HG03066 (cell line): ENCODE measurements at regions not wholly inside any gene's neighbourhood (a gene's known extent, or its start where the extent isn't known, plus 50 kb on each side); places are given as distances from the start of the nearest gene placed in this dataset.
"Not testable (repeated sequence)": the region's sequence is repeated elsewhere in the genome, so short reads cannot be mapped to it uniquely, and the experiment has no call there.

ENCODE experiments used
- ATAC-seq: cut with Tn5 transposase; IDR thresholded peaks from one replicate; pipeline ENCODE4 v1.9.1; 2021; ENCODE audit warnings: low read depth; ENCODE audit not compliant: unreplicated experiment

DNA sequence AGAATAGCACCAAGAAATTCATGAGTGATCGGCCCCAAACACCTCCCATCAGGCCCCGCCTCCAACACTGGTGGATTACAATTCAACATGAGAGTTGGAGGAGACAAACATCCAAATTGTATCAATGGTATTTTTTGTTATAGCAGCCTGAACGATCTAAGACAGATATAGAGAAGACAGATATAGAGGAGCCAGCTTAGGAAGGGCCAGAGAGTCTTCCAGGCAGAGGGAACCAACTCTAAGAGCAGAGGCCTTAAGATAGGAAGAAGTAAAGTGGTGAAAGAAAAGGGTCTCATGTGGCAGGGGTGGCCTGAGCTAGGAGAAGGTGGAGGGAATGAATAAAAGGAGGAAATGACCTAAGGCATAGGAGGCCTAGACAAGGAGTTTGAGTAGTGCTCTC, 158.8 kb upstream of the TBL1XR1 start:
- no peak for ATAC-seq

DNA sequence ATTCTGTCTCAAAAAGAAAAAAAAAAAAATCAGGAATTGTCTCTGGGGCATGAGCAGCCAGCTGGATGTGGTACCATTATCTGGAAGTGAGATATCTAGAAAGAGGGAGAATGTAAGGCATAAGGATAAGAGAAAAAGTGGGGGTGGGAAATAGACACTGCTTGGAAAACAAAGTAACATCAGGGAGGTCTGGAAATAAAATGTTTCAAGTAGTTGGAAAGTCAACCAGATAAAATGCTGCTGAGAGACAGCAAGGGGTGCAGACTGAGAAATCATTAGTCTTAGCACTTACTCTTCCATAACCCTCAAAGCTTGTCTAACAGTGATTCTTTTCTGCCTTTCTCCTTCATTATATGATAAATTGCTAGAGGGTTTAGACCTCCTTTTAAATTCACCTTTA, 159.7 kb upstream of the TBL1XR1 start:
- no peak for ATAC-seq

DNA sequence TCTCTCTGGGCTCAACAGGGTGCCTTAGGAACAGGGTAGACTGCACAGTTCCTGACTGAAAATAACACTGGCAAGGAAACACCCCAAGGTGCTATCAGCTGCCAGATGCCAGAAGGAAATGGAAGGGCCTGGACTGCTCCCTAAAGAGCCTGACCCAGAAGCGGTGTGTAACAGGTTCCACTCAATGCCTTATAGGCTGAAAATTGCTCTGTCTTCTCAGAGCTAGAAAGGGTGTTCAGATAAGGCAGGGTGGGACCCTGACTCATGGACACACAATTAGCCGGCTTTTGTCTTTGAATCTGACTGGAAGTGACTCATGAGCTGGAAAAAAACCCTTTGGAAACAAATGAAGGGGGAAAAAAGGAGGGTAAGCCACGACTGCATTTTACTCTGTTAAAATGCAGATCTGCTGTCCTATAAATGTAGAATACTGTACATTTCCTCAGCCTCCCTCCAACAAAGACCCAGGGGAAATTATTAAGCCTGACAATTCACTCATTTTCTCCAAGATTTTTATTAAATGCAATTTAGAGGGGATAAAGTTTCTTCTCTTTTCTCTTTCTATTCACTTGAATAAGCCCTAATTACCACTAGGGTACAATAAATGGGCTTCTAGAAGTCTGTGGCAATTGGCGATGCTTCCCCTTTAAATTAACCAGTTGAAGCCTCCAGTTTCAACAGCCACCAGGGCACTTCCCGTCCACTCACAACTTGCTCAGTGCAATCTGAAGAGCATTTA, 160.2 kb upstream of the TBL1XR1 start:
- ATAC-seq: no peak

DNA sequence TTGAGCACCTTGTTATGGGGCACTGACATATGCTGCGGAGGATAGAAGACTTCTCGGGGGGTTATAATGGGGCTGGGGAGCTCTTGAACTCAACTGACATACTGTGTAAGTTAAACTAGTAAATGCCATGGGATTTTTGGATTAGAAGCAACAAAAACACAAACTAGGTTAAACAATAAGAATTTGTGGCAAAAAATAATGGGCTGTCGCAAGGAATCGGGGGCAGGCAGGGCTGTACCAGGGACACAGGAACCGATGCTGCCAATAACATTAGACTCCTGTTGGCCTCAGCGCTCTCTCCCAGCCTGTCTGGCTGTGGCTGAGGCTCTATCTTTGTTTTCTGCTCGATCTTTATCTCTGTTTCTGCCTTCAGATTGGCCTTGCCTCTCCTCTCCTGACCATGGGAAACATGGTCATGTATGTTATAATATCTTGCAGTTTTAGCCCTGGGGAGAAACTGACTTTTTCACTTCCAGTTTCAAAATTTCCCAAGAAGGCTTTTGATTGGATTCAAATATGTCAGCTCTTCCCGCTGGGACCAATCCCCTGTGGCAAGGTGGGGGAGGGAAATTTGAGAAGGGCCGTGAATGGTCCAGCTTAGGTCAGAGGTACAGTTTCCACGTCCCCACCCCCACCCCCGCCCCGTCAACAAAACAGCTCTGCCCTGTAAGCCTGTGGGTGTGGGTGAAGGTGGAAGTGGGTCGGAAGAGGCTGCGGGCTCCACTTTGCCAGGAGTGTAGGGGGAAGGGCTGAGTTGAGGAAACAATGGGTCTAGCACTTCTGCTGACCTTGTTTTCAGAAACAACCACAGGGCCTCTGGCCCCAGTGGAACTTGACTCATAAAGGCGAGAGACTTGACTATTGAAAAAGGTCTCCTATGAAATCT, 161.1 kb upstream of the TBL1XR1 start:
- ATAC-seq: peak; percentile 58

DNA sequence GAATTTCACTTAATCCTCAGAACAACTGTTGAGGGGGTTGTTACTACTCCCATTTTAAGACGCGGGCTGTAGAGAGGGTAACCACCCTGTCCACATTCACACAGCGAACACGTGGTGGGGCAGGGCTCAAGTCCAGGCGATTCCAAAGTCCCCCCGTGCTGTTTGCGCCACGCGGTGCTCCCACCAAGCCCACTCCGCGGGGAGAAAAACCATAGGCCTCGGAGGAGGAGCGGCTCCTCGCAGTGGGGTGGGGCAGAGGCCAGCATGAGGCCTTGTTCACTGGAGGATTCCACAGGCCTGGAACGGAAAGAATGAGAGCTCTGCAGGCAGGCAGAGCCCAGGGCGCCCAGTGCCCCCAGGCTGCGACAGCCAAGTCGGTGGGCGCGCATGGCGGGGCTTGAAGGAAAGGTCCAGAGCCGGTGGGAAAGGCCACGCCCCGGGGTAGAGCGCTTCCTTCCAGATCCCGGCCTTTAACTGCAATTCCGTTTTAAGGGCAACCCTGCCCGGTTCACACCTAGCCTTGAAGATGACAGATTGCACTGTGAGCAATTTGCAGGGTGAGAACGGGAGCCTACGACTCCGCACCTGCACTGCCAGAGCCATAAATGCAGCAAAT, 161.8 kb upstream of the TBL1XR1 start:
- no peak for ATAC-seq

DNA sequence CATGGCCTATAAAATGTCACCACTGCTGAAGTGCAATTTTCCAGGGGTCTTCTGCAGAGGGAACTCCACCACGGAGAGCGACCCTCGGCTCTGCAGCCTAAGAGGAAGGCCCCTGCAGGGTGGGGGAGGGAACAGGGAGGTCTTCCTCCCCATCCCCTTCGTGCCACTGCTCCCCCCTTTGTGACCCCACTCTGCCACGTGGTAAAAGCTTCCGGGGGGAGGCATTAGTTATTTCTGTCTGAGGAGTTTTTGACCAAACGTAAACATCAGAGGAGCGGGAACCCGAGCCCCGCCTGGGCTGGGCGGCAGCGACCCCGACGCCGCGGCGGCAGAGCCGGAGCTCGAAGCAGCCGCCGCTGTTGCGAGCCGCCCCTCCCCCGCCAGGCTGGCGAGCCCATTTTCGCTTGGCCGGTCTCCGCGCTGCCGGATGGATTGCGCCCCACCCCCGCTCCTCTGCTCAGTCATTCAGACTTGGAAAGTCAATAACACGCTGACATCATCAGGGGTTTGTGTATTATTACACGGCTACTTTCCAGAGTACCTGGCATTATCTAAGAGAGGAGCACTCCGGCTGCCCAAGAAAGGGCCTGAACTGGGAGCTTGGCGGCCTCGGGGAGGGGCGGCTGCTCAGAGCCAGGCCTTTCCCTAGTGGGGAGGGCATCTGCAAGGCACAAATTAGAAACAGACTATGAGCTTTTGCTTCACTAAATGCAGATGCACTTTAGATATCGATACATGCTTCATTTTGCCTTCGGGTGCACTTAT, 162.5 kb upstream of the TBL1XR1 start:
- ATAC-seq: peak; percentile 59

DNA sequence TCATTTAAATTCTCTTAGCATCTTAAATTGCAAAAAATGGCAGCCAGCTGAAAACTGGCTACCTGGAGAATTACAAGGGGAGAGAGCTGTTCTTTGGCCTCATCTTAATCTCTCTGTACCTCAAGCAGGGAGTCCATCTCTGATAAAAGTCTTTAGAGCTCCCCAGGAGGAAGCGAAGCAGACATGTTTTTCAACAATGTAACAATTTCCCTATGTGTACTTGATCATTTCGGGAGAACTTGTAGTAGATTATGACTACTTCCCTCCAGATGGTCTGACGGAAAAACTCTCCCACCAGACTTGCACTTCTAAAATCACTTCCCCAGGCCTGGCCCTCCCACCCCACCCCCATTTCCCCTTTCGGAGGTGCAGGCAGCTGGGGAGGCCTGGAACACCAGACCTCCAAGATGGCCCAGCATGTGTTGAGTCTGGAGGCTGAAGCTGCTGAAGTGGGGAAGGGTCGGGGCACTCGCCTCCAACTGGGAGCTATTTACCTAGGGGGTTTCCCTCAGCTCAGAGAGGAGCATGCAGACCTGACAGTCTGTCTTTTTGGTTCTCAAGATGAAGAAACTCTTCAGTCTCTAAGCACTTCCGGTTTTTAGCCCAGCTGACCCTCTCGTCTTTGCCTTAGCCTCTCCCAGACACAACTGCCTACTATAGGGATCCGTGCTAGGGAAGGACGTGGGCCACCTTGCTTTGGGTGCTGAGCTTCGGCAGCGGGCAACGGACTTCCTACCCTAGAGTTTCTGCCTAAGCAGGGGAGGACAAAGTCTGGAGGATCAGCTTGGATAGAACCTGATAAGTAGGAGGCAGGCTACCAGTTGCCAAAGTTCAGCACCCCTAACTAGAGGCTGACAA, 164.0 kb upstream of the TBL1XR1 start:
- ATAC-seq: no peak

DNA sequence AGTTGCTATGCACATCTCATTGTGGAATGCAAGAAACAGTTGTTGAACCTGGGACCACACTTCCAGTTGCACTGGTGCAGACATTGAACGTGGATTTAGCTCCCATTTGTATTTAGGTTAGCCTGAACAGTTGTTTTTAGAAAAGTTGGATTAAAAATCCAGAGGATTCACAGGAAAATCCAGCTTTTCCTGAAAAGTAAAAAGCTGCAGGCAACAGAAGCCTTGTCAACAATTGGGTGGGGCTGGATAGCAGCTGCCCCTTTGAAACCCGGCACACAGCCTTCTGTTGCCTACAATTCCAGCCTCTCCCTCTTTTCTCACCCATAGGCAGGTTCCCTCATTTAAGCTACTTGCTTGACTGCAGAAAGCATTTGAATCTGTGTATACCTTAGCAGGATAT, 165.3 kb upstream of the TBL1XR1 start:
- no peak for ATAC-seq

DNA sequence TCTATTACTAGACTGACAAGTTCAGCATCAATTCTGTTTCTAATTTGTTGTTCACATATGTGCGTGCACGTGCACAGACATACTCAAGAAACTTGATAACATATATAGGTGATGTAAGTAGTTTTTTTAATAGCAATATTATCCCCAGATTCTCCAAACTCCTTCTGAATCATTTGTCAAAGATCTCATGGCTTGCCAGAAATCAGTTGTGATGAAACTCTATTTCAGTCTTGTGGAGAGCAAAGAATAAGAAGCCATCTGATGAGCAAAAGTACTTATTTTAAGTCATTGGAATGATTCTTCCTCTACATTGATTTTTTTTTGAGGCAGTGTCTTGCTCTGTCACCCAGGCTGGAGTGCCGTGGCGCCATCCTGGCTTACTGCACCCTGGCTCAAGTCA, 167.0 kb upstream of the TBL1XR1 start:
- ATAC-seq: no peak

DNA sequence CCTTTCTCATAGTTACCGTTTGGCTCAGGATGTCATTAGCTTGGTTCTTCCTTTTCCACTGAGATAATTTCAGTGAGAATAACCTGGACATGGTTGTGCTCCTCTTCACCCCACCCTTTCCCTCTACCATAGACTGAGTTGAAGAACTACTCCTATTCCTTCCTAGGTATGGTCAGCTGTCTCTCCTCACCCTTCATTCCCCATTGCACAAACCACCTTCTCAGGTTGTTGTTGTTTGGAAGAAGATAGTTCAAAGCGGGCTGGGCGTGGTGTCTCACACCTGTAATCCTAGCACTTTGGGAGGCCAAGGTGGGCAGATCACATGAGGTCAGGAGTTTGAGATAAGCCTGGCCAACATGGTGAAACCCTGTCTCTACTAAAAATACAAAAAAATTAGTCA, 168.0 kb upstream of the TBL1XR1 start:
- ATAC-seq: not testable (repeated sequence)

DNA sequence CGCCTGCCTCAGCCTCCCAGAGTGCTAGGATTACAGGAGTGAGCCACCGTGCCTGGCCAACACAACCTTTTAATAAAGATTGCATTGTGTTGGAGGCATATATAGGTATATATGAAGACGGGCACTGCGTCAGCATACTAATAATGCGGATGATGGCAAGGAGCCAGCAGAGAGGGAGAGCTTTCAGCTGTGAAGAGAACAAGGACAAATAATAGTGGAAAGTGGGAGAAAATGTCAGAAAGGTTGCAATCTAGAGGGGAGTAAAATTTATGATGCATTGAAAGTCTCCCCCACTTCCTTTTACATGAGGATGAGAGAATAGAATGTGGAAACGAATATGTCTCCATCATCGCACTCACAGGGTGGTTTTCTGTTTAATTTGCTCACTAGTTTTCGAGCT, 170.5 kb upstream of the TBL1XR1 start:
- ATAC-seq: no peak

DNA sequence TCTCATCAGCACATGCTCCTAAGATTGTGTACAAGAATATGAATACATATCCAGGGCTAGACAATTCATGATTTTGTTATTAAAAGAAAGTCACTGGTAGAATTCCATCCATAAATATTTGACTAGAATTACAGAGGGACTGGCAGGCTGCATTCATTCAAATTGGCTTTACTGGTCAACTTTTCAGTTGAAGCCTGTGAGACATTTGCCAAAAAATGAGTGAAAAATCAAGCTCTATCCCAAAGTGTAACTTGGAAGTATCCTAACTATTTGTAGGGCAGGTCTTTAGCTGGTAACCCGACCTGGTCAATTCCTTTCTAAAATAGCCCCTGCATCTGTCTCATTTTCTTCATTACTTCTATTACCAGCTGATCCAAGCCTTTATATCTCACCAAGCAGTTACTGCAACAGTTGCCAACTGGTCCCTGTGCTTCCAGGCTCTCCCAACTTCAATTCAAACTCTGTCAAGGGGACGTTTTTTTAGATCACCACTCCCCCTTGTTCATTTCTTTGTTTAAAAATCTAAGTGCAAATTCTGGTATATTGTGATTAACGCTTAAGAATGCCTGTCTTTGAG, 173.1 kb upstream of the TBL1XR1 start:
- no peak for ATAC-seq

DNA sequence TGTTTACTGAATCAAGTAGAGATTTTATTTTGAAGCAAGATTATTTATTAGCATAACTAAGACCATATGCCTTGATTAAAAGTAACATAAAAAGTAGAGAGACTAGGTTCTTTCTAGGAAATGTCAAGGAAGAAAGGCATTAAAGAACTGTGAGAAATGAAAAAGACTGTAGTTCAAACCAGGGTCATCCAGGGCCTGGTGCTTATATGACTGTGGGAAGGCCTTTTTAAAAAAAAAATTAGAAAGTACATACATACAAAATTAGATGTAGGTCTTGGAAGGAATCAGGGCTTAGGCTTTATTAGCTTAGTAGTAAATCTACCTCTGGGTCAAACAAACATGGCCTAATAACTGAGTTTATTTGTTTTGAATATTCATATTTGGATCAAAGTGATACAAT, 173.9 kb upstream of the TBL1XR1 start:
- ATAC-seq: no peak

DNA sequence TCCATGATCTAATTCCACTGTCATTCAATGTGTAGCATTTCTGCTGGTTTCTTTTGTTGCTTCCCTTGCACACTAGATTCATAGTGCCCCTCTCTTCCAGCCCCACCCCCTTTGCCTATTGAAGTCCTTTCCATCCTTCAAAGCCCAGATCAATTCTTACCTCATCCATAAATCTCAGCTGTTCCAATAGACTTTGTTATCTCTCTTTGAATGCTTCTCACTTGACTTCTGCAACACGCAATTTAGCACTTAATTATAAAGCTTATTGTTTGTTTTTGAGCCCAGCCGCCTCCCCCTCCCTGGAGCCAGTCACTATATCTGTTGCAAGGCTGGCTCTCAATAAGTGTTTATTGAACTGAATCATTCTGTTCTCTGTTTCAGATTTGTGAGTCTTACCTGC, 174.6 kb upstream of the TBL1XR1 start:
- no peak for ATAC-seq

DNA sequence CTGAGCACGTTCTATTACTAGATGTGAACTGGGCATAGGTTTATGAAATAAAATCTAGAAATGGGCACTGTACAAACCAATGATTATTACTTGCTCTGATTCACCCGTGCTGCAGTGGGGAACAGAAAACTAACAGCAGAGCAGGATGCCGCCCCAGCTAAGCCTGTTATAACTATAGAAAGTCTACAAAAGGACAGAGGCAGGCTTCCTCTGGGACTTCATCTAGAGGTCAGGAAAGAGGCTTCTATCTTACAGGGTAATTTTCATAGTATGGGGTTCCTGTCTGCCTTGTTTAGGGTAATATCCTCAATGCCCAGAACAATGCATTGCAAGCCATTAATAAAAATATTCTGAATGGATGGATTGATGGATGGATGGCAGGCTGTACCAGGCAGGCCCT, 177.0 kb upstream of the TBL1XR1 start:
- ATAC-seq: no peak

DNA sequence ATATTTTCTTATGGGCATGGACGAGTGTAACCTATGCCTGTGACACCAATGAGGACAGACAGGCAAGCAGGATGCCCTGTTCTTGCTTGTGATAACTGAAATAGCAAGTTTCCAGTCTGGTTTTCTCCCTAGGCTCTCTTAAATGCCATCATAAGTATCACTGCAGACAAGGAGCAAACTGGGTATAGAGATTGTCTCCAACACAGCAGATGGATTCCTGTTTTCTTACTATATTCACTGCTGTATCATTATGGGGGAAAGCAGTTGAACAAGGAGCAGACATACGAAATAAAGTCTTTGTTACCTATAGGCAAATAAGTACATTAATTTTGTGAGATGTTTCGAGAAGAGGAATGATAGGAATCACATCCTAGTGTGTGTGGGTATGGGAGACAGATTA, 178.0 kb upstream of the TBL1XR1 start:
- ATAC-seq: no peak

DNA sequence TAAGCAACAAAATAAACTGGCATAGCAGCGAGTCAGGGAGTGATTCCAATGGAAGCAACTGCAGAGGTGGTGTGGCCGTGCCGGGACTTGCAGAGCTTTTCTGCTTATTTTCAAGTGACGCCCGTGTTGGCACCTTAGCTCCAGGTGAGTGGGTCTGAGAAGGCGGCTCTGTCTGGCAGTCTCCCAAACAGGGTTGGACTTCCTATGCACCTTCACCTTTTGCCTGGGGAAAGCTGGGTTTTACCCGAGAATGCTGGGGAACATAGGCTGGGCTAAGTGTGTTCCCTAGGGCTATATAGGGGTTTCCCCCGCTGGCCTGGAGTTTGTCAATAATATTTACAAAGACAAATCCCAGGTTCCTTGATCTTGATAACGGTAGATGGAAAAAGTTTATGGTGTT, 179.9 kb upstream of the TBL1XR1 start:
- ATAC-seq: no peak

DNA sequence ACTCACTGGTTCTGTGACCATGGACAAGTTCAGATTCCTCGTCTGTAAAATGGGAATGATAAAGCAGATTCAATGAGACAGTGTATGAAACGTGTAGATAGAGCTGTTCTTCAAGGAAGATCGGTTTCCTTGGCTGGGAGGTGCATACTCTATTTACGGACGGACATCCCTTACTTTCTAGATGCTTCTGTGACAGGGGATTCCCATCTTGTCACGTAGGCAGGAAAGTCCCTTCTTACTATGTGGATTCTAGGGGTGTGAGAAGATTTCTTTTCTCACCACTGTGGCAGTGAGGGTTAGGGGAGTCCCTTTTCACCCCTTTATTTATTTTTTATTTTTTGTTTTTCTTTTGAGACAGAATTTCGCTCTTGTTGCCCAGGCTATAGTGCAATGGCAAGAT, 180.9 kb upstream of the TBL1XR1 start:
- ATAC-seq: peak; percentile 64

DNA sequence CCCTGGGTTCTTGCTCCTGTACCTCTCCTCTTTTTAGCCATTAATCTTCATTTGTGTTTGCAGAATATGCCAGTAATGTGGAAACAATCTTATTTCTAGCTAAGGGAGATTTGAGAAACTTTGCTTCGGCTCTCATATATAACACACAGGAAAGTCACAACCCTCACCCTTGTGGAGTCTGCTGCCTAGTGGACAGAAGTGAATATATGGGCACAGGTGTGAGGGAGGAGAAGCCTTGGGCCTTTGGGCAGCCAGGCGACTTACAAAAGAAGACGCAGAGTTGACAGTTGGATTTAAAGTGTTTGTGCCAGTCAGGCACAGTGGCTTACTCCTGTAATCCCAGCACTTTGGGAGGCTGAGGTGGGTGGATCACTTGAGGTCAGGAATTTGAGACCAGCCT, 181.8 kb upstream of the TBL1XR1 start:
- no peak for ATAC-seq

DNA sequence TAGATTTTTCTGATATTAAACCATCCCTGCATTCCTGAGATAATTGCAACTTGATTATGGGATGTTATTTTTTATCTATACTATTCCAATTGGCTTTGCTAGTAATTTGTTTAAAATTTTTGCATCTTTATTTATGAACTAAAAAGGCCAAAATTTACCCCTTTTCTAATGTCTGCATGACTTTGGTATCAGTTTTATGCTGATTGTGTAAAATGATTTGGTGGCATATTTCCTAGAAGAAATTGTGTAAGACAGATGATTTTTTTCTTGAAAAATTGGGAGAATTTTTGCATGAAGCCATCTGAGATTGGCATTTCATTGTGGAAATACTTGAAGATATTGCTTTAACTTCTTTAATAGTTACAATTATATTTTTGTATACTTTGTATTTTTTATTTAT, 183.8 kb upstream of the TBL1XR1 start:
- ATAC-seq: no peak
